Uterus (tissue), 3 donors: ENCODE measurements at regions not wholly inside any gene's neighbourhood (a gene's known extent, or its start where the extent isn't known, plus 50 kb on each side); places are given as distances from the start of the nearest gene placed in this dataset.

Experiments used
- DNase-seq, 2 donors: peaks; one replicate each; pipeline ENCODE4 v3.0.0-alpha.2; 2019 to 2020
- H3K27ac ChIP-seq, 2 donors: fragments of 200-600 bp; sonication (generic); 1 replicate in 1 of 2; 2 replicates in 1 of 2; pipeline ENCODE4 v1.5.1; 2016 to 2018
- H3K27me3 ChIP-seq, 2 donors: fragments of 200-600 bp; sonication (generic); one replicate each; pipeline ENCODE4 v1.5.1; 2018 to 2019; ENCODE audit warnings: control low read depth in 1 of 2
- H3K36me3 ChIP-seq, 2 donors: fragments of 200-600 bp; sonication (generic); one replicate each; pipeline ENCODE4 v1.5.1; 2019; ENCODE audit warnings: control low read depth in 1 of 2
- H3K4me1 ChIP-seq, 2 donors: fragments of 200-600 bp; sonication (generic); one replicate each; pipeline ENCODE4 v1.5.1; 2018 to 2019; ENCODE audit warnings: control low read depth in 1 of 2
- H3K4me3 ChIP-seq, 2 donors: fragments of 200-600 bp; sonication (generic); 1 replicate in 1 of 2; 2 replicates in 1 of 2; pipeline ENCODE4 v1.5.1; 2018 to 2019; ENCODE audit warnings: mild to moderate bottlenecking in 1 of 2
- H3K9me3 ChIP-seq, 2 donors: fragments of 200-600 bp; sonication (generic); one replicate each; pipeline ENCODE4 v1.5.1; 2019; ENCODE audit warnings: control low read depth in 1 of 2
- CTCF ChIP-seq, 4 experiments: fragments of 200-600 bp in 2 of 4; fragments of 450-650 bp in 2 of 4; sonication (generic) in 2 of 4; IDR thresholded peaks; one replicate each; pipeline ENCODE4 v1.5.1; 2016 to 2019; ENCODE audit warnings: antibody characterized with exemption in 4 of 4, mild to moderate bottlenecking in 2 of 4, moderate library complexity in 1 of 4
- POLR2A ChIP-seq, 2 donors: fragments of 450-650 bp; IDR thresholded peaks; one replicate each; pipeline ENCODE4 v1.6.1; 2016; ENCODE audit warnings: antibody characterized with exemption in 2 of 2, mild to moderate bottlenecking in 1 of 2, moderate library complexity in 1 of 2
- intact Hi-C: fragments of 100-400 bp; cut with DNase I; formaldehyde crosslinking; loops from one replicate; pipeline ENCODE4 v1.15.1; 2023; ENCODE audit warnings: low total_unique reads
- donor health status: DM: yes; HTN: yes; CAD: no.

GRCh38 chr22:47987885-47988515, 1225.5 kb downstream of the TBC1D22A start:
- Histone ChIP-seq H3K4me3 (no peak overlapping the region), H3K27me3 (no peaks in the 10 kb centered on the region), H3K9me3 (peaks cover 0 to 5% of the 10 kb centered on the region in 2 donors), H3K36me3 (no peaks in the 10 kb centered on the region), H3K4me1 (no peaks in the 10 kb centered on the region), H3K27ac (no peak overlapping the region)
- intact Hi-C loops, result no loop called here
- no peak for TF ChIP-seq CTCF (IDR thresholded peaks at IDR 0.05)
- no peak for TF ChIP-seq POLR2A (IDR thresholded peaks at IDR 0.05)
- DNase-seq, result no peak

GRCh38 chr22:47976219-47976618, 1213.8 kb downstream of the TBC1D22A start:
- H3K27ac ChIP-seq, result no peak overlapping the region
- no peaks in the 10 kb centered on the region for H3K27me3 ChIP-seq
- peaks cover 0 to 2% of the 10 kb centered on the region in 2 donors for H3K9me3 ChIP-seq
- H3K36me3 ChIP-seq, result no peaks in the 10 kb centered on the region
- TF ChIP-seq POLR2A (IDR thresholded peaks at IDR 0.05) (no peak), CTCF (IDR thresholded peaks at IDR 0.05) (no peak)
- H3K4me1 ChIP-seq, result no peaks in the 10 kb centered on the region
- intact Hi-C loops, result no loop called here
- no peak for DNase-seq
- H3K4me3 ChIP-seq, result no peak overlapping the region

GRCh38 chr22:47967831-47968230, 1205.4 kb downstream of the TBC1D22A start:
- no peak overlapping the region for H3K27ac ChIP-seq

GRCh38 chr22:47966316-47966715, 1203.9 kb downstream of the TBC1D22A start:
- DNase-seq, result no peak
- Histone ChIP-seq H3K4me3 (no peak overlapping the region), H3K9me3 (no peaks in the 10 kb centered on the region), H3K27ac (no peak overlapping the region), H3K4me1 (no peaks in the 10 kb centered on the region), H3K36me3 (no peaks in the 10 kb centered on the region), H3K27me3 (no peaks in the 10 kb centered on the region)
- intact Hi-C loops, result no loop called here
- TF ChIP-seq POLR2A (IDR thresholded peaks at IDR 0.05), result no peak
- no peak for TF ChIP-seq CTCF (IDR thresholded peaks at IDR 0.05)

More at GRCh38 chr22:47967831-47968230, 1205.4 kb downstream of the TBC1D22A start:
- TF ChIP-seq CTCF (IDR thresholded peaks at IDR 0.05) (no peak), POLR2A (IDR thresholded peaks at IDR 0.05) (no peak)
- H3K36me3 ChIP-seq, result no peaks in the 10 kb centered on the region
- intact Hi-C loops, result no loop called here
- H3K4me3 ChIP-seq, result no peak overlapping the region
- no peaks in the 10 kb centered on the region for H3K27me3 ChIP-seq
- H3K9me3 ChIP-seq, result no peaks in the 10 kb centered on the region
- H3K4me1 ChIP-seq, result no peaks in the 10 kb centered on the region
- no peak for DNase-seq

GRCh38 chr22:47965896-47966295, 1203.4 kb downstream of the TBC1D22A start:
- Histone ChIP-seq H3K36me3 (no peaks in the 10 kb centered on the region), H3K4me3 (no peak overlapping the region), H3K9me3 (no peaks in the 10 kb centered on the region), H3K27me3 (no peaks in the 10 kb centered on the region), H3K4me1 (no peaks in the 10 kb centered on the region), H3K27ac (no peak overlapping the region)
- DNase-seq, result no peak
- no peak for TF ChIP-seq CTCF (IDR thresholded peaks at IDR 0.05)
- TF ChIP-seq POLR2A (IDR thresholded peaks at IDR 0.05), result no peak
- intact Hi-C loops, result no loop called here
